Bronchial epithelial cell (primary cell): ENCODE measurements at regions not wholly inside any gene's neighbourhood (a gene's known extent, or its start where the extent isn't known, plus 50 kb on each side); places are given as distances from the start of the nearest gene placed in this dataset.

ENCODE experiments used
- DNase-seq: peaks from one replicate; pipeline ENCODE4 v3.0.0-alpha.2; 2010; ENCODE audit warnings: low read depth
- FAIRE-seq: peaks from 2 replicates; lab custom pipeline; 2011; peaks lifted over from hg19 to GRCh38; lab: Jason Lieb, UNC
- H3K27me3 ChIP-seq: 2 replicates; pipeline ENCODE4 v1.5.1; 2011; ENCODE audit warnings: low read length; ENCODE audit not compliant: control insufficient read depth, insufficient read depth
- H3K36me3 ChIP-seq: 2 replicates; pipeline ENCODE4 v1.5.1; 2011; ENCODE audit warnings: low read length; ENCODE audit not compliant: control insufficient read depth, insufficient read depth
- H3K4me3 ChIP-seq: 2 replicates; pipeline ENCODE4 v1.5.1; 2011; ENCODE audit warnings: mild to moderate bottlenecking, low read depth, low read length, control low read depth
- TF ChIP-seq, protein P1 (sequence below): IDR thresholded peaks from 2 replicates; pipeline ENCODE4 v1.5.1; 2011; ENCODE audit warnings: mild to moderate bottlenecking, moderate library complexity, low read length, control low read depth, inconsistent platforms; ENCODE audit not compliant: insufficient read depth, severe bottlenecking

DNA sequence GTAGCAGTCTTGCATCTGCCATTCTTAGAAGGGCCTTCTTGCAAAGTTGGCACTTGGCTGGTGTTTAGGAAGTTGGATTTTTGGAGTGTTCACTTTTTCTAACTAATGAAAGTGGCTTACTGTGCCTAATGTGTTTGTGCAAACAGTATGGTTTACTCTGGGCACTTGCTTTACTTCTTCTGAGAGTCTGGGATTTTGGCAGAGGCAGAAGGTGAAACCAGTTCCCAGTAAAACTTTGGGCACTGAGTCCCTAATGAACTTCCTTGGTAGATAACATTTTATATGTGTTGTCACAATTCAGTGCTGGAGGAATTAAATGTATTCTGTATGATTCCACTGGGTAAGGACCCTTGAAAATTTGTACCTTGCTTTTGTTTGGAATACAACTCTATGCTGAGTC, 155.7 kb downstream of the FAM170A start:
- no peak for FAIRE-seq
- H3K4me3 ChIP-seq = no peak overlapping the region
- no peak for DNase-seq
- H3K27me3 ChIP-seq = no peaks in the 10 kb centered on the region
- H3K36me3 ChIP-seq = no peaks in the 10 kb centered on the region
- TF ChIP-seq, protein P1, sequence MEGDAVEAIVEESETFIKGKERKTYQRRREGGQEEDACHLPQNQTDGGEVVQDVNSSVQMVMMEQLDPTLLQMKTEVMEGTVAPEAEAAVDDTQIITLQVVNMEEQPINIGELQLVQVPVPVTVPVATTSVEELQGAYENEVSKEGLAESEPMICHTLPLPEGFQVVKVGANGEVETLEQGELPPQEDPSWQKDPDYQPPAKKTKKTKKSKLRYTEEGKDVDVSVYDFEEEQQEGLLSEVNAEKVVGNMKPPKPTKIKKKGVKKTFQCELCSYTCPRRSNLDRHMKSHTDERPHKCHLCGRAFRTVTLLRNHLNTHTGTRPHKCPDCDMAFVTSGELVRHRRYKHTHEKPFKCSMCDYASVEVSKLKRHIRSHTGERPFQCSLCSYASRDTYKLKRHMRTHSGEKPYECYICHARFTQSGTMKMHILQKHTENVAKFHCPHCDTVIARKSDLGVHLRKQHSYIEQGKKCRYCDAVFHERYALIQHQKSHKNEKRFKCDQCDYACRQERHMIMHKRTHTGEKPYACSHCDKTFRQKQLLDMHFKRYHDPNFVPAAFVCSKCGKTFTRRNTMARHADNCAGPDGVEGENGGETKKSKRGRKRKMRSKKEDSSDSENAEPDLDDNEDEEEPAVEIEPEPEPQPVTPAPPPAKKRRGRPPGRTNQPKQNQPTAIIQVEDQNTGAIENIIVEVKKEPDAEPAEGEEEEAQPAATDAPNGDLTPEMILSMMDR = no peak

- FAIRE-seq = no peak
- TF ChIP-seq, protein P1 = no peak
Observed at GRCh38 chr5:119789406-119790117, 160.2 kb downstream of the FAM170A start.

DNA sequence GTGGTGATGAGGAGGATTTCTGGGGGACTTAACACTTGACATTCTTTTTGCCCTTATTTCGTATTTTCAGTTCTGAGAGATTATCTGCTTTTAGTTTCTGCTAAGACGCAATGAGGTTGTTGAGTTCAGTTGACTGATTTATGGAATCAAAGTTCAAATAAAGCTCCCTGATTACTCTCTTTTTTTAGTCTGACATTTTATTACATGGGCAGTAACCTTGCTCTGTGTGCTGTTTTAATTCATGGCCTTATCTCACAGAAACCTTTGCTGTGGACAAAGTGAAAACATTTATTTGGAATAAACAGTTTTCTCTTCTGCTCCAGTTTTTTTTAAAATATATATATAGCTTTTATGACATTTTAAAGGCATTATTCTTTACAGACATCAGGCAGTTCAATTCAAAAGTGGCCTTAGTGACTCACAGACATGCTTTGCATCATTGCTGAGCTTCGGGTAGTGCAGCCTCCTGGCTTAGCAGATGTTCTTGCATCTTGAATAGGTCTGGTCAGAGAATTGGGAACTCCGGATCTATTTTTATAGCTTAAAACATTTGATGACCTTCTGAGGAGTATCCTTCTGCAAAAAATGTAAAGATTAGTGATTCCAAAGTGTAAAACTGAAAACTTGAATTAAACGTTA, 162.9 kb downstream of the FAM170A start:
- Histone ChIP-seq H3K36me3 (no peaks in the 10 kb centered on the region), H3K27me3 (no peaks in the 10 kb centered on the region), H3K4me3 (no peak overlapping the region)
- TF ChIP-seq, protein P1 = no peak
- DNase-seq = no peak
- no peak for FAIRE-seq

More at GRCh38 chr5:119789406-119790117, 160.2 kb downstream of the FAM170A start:
- Histone ChIP-seq H3K27me3 (no peaks in the 10 kb centered on the region), H3K4me3 (no peak overlapping the region), H3K36me3 (no peaks in the 10 kb centered on the region)
- no peak for DNase-seq

- no peak for FAIRE-seq
Observed at GRCh38 chr5:119795768-119796167, 166.4 kb downstream of the FAM170A start.

GRCh38 chr5:119801570-119801969, 172.2 kb downstream of the FAM170A start:
- DNase-seq = no peak
- TF ChIP-seq, protein P1 = no peak
- no peaks in the 10 kb centered on the region for H3K27me3 ChIP-seq
- no peaks in the 10 kb centered on the region for H3K36me3 ChIP-seq
- no peak for FAIRE-seq
- no peak overlapping the region for H3K4me3 ChIP-seq

More at GRCh38 chr5:119795768-119796167, 166.4 kb downstream of the FAM170A start:
- no peaks in the 10 kb centered on the region for H3K27me3 ChIP-seq
- peak; percentile 29 for DNase-seq
- H3K4me3 ChIP-seq = no peak overlapping the region
- H3K36me3 ChIP-seq = no peaks in the 10 kb centered on the region
- TF ChIP-seq, protein P1 = no peak

GRCh38 chr5:119808024-119808423, 178.7 kb downstream of the FAM170A start:
- no peak for FAIRE-seq
- no peaks in the 10 kb centered on the region for H3K27me3 ChIP-seq
- no peak for DNase-seq
- no peak overlapping the region for H3K4me3 ChIP-seq
- no peaks in the 10 kb centered on the region for H3K36me3 ChIP-seq
- TF ChIP-seq, protein P1 = no peak
